ENCODE measurements at regions not wholly inside any gene's neighbourhood (a gene's known extent, or its start where the extent isn't known, plus 50 kb on each side); places are given as distances from the start of the nearest gene placed in this dataset.

DNA sequence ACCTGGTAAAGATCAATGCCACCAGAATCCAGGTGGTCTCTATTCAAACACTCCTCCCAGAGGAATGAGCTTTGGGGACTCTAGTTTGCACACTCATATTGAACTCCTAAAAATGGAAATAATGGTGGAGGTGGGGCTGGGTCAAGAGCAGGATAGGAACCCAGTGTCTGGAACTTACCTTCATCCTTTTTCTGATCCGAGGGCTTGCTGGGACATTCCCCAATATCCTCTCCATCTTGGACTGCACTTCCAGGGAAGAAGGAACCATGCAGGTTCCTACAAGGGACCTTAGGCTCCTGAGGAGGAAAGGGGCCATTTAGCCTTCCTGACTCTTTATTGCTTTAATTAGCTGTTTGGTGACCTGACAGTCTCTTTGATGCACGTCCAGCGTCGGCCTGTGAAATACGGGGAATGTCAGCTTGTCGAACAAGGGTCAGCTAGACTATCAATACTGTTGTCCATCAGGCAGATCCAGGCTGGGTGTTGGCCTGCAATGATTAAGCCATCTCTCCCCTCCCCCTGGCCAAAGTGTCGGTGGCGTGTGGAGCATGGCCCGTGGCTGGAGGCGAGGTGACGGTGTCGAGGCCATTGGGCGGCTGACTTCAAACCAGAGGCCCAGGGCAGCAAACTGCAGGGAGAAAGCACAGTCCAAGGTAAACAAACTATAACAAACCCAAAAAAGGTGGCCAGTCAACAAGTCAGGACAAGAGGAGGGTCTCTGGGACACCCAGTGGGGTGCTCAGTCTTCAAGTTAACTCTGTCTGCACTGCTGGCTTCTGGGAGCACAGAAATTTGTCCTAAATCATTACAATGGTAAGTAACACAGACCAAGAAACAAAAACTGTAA, 405.2 kb upstream of the TBX3 start:
- TF ChIP-seq POLR2A (IDR thresholded peaks at IDR 0.05; ENCODE audit: low read length) (no peak), GATA1 (IDR thresholded peaks at IDR 0.05; ENCODE audit: low read depth, low read length) (no peak)

All from erythroblast (primary cell).